ENCODE measurements at regions not wholly inside any gene's neighbourhood (a gene's known extent, or its start where the extent isn't known, plus 50 kb on each side); places are given as distances from the start of the nearest gene placed in this dataset.
"Not testable (repeated sequence)": the region's sequence is repeated elsewhere in the genome, so short reads cannot be mapped to it uniquely, and the experiment has no call there.

GRCh38 chr2:113370030-113370429 lies 67.5 kb upstream of the ZNG1B start:
- Histone ChIP-seq H3K27ac (no peak overlapping the region), H3K4me3 (ENCODE audit: low read depth in 1 of 2, low read length in 1 of 2) (no peak overlapping the region), H3K36me3 (no peaks in the 10 kb centered on the region), H3K4me1 (ENCODE audit: control insufficient read depth in 1 of 2, insufficient read depth in 1 of 2, low read depth in 1 of 2, low read length in 1 of 2) (peaks cover 25 to 33% of the 10 kb centered on the region in 2 experiments), H3K27me3 (no peaks in the 10 kb centered on the region), H3K9me3 (no peaks in the 10 kb centered on the region)
- no peak for TF ChIP-seq CTCF (IDR thresholded peaks at IDR 0.05)

GRCh38 chr2:113368581-113368980 lies 68.9 kb upstream of the ZNG1B start:
- H3K9me3 ChIP-seq; H3K4me3 ChIP-seq (ENCODE audit: low read depth in 1 of 2, low read length in 1 of 2); H3K36me3 ChIP-seq; H3K27ac ChIP-seq; H3K27me3 ChIP-seq: not testable (repeated sequence)
- H3K4me1 ChIP-seq (ENCODE audit: control insufficient read depth in 1 of 2, insufficient read depth in 1 of 2, low read depth in 1 of 2, low read length in 1 of 2) = peaks cover 13 to 20% of the 10 kb centered on the region in 2 experiments

GRCh38 chr2:113366821-113367220 lies 70.7 kb upstream of the ZNG1B start:
- not testable (repeated sequence) for H3K9me3 ChIP-seq, H3K27me3 ChIP-seq

GRCh38 chr2:113365791-113366190 lies 71.7 kb upstream of the ZNG1B start:
- H3K9me3 ChIP-seq; H3K27me3 ChIP-seq; H3K36me3 ChIP-seq; H3K4me3 ChIP-seq (ENCODE audit: low read depth in 1 of 2, low read length in 1 of 2): not testable (repeated sequence)
- Histone ChIP-seq H3K27ac (peak overlapping the region; percentile 39), H3K4me1 (ENCODE audit: control insufficient read depth in 1 of 2, insufficient read depth in 1 of 2, low read depth in 1 of 2, low read length in 1 of 2) (peaks cover 10 to 17% of the 10 kb centered on the region in 2 experiments)

More at GRCh38 chr2:113366821-113367220, 70.7 kb upstream of the ZNG1B start:
- not testable (repeated sequence) for H3K4me3 ChIP-seq (ENCODE audit: low read depth in 1 of 2, low read length in 1 of 2); H3K27ac ChIP-seq; H3K36me3 ChIP-seq
- peaks cover 10 to 17% of the 10 kb centered on the region in 2 experiments for H3K4me1 ChIP-seq (ENCODE audit: control insufficient read depth in 1 of 2, insufficient read depth in 1 of 2, low read depth in 1 of 2, low read length in 1 of 2)

GRCh38 chr2:113365290-113365689 lies 72.2 kb upstream of the ZNG1B start:
- not testable (repeated sequence) for H3K4me3 ChIP-seq (ENCODE audit: low read depth in 1 of 2, low read length in 1 of 2); H3K27ac ChIP-seq; H3K9me3 ChIP-seq; H3K27me3 ChIP-seq; H3K36me3 ChIP-seq
- peaks cover 10 to 17% of the 10 kb centered on the region in 2 experiments for H3K4me1 ChIP-seq (ENCODE audit: control insufficient read depth in 1 of 2, insufficient read depth in 1 of 2, low read depth in 1 of 2, low read length in 1 of 2)

- no peaks in the 10 kb centered on the region for H3K27me3 ChIP-seq
- no peaks in the 10 kb centered on the region for H3K36me3 ChIP-seq
- H3K9me3 ChIP-seq = no peaks in the 10 kb centered on the region
- H3K27ac ChIP-seq = no peak overlapping the region
- no peak overlapping the region for H3K4me3 ChIP-seq (ENCODE audit: low read depth in 1 of 2, low read length in 1 of 2)
- TF ChIP-seq CTCF (IDR thresholded peaks at IDR 0.05) = no peak
- peaks cover 6 to 7% of the 10 kb centered on the region in 2 experiments for H3K4me1 ChIP-seq (ENCODE audit: control insufficient read depth in 1 of 2, insufficient read depth in 1 of 2, low read depth in 1 of 2, low read length in 1 of 2)
Observed at GRCh38 chr2:113361051-113361450, 76.4 kb upstream of the ZNG1B start.

- Histone ChIP-seq H3K36me3 (no peaks in the 10 kb centered on the region), H3K27ac (no peak overlapping the region), H3K27me3 (peaks cover 9% of the 10 kb centered on the region), H3K4me1 (ENCODE audit: control insufficient read depth in 1 of 2, insufficient read depth in 1 of 2, low read depth in 1 of 2, low read length in 1 of 2) (peaks cover 0 to 10% of the 10 kb centered on the region in 2 experiments), H3K4me3 (ENCODE audit: low read depth in 1 of 2, low read length in 1 of 2) (no peak overlapping the region), H3K9me3 (no peaks in the 10 kb centered on the region)
- TF ChIP-seq CTCF (IDR thresholded peaks at IDR 0.05) = no peak
Observed at GRCh38 chr2:113357071-113357470, 78.3 kb upstream of the PAX8 start.

GRCh38 chr2:113356284-113356683 lies 77.6 kb upstream of the PAX8 start:
- not testable (repeated sequence) for H3K4me1 ChIP-seq (ENCODE audit: control insufficient read depth in 1 of 2, insufficient read depth in 1 of 2, low read depth in 1 of 2, low read length in 1 of 2); H3K4me3 ChIP-seq (ENCODE audit: low read depth in 1 of 2, low read length in 1 of 2)
- peaks cover 11% of the 10 kb centered on the region for H3K27me3 ChIP-seq

GRCh38 chr2:113355339-113356015 lies 76.8 kb upstream of the PAX8 start:
- not testable (repeated sequence) for H3K4me3 ChIP-seq (ENCODE audit: low read depth in 1 of 2, low read length in 1 of 2); H3K27ac ChIP-seq; H3K9me3 ChIP-seq; H3K36me3 ChIP-seq; H3K4me1 ChIP-seq (ENCODE audit: control insufficient read depth in 1 of 2, insufficient read depth in 1 of 2, low read depth in 1 of 2, low read length in 1 of 2)
- peaks cover 11% of the 10 kb centered on the region for H3K27me3 ChIP-seq

More at GRCh38 chr2:113356284-113356683, 77.6 kb upstream of the PAX8 start:
- not testable (repeated sequence) for H3K9me3 ChIP-seq, H3K36me3 ChIP-seq, H3K27ac ChIP-seq

All from neutrophil (primary cell).